ENCODE measurements at regions not wholly inside any gene's neighbourhood (a gene's known extent, or its start where the extent isn't known, plus 50 kb on each side); places are given as distances from the start of the nearest gene placed in this dataset.
"Not testable (repeated sequence)": the region's sequence is repeated elsewhere in the genome, so short reads cannot be mapped to it uniquely, and the experiment has no call there.

GRCh38 chr4:72671980-72672379 lies 103.0 kb upstream of the ADAMTS3 start:
- no peaks in the 10 kb centered on the region for H3K36me3 ChIP-seq (ENCODE audit: control insufficient read depth in 2 of 2, insufficient read depth in 2 of 2, low read length in 2 of 2)
- H3K9ac ChIP-seq (ENCODE audit: low read depth in 1 of 2, low read length in 2 of 2): no peak overlapping the region
- H3K4me3 ChIP-seq (ENCODE audit: low read length in 2 of 2): no peak overlapping the region
- no peak overlapping the region for H3K27ac ChIP-seq (ENCODE audit: low read depth in 2 of 2, low read length in 2 of 2)
- H3K9me3 ChIP-seq (ENCODE audit: control insufficient read depth in 2 of 2, low read length in 2 of 2): no peaks in the 10 kb centered on the region
- H3K27me3 ChIP-seq (ENCODE audit: control insufficient read depth in 2 of 2, insufficient read depth in 2 of 2, low read length in 2 of 2): no peaks in the 10 kb centered on the region
- H3K4me1 ChIP-seq (ENCODE audit: control insufficient read depth in 2 of 2, insufficient read depth in 2 of 2, low read length in 2 of 2): no peaks in the 10 kb centered on the region

GRCh38 chr4:72670521-72670920 lies 101.5 kb upstream of the ADAMTS3 start:
- Histone ChIP-seq H3K36me3 (ENCODE audit: control insufficient read depth in 2 of 2, insufficient read depth in 2 of 2, low read length in 2 of 2) (no peaks in the 10 kb centered on the region), H3K4me1 (ENCODE audit: control insufficient read depth in 2 of 2, insufficient read depth in 2 of 2, low read length in 2 of 2) (no peaks in the 10 kb centered on the region), H3K9ac (ENCODE audit: low read depth in 1 of 2, low read length in 2 of 2) (no peak overlapping the region), H3K4me3 (ENCODE audit: low read length in 2 of 2) (no peak overlapping the region), H3K27ac (ENCODE audit: low read depth in 2 of 2, low read length in 2 of 2) (no peak overlapping the region), H3K9me3 (ENCODE audit: control insufficient read depth in 2 of 2, low read length in 2 of 2) (no peaks in the 10 kb centered on the region), H3K27me3 (ENCODE audit: control insufficient read depth in 2 of 2, insufficient read depth in 2 of 2, low read length in 2 of 2) (no peaks in the 10 kb centered on the region)

DNA sequence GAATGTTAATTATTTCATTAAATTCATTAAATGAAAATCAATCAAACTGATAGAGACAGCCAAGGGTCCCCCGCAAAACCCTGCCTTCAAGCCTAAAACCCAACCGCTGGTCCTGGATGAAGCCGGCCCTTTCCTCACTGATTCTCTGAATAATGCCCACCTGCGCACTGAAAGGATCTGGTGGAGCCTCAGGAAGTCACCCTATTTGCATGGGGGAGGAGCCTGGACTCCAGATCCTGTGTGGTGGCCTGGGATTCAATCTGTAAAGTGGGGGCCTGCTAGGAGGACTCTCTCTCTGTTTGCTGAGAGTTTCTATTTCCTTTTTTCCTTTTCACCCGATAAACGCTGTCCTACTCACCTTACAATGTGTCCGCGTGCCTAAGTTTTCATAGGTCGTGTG lies 97.9 kb upstream of the ADAMTS3 start:
- Histone ChIP-seq H3K27ac (ENCODE audit: low read depth in 2 of 2, low read length in 2 of 2) (no peak overlapping the region), H3K27me3 (ENCODE audit: control insufficient read depth in 2 of 2, insufficient read depth in 2 of 2, low read length in 2 of 2) (no peaks in the 10 kb centered on the region), H3K36me3 (ENCODE audit: control insufficient read depth in 2 of 2, insufficient read depth in 2 of 2, low read length in 2 of 2) (no peaks in the 10 kb centered on the region), H3K4me1 (ENCODE audit: control insufficient read depth in 2 of 2, insufficient read depth in 2 of 2, low read length in 2 of 2) (no peaks in the 10 kb centered on the region), H3K9me3 (ENCODE audit: control insufficient read depth in 2 of 2, low read length in 2 of 2) (no peaks in the 10 kb centered on the region), H3K9ac (ENCODE audit: low read depth in 1 of 2, low read length in 2 of 2) (no peak overlapping the region), H3K4me3 (ENCODE audit: low read length in 2 of 2) (no peak overlapping the region)

- Histone ChIP-seq H3K9me3 (ENCODE audit: control insufficient read depth in 2 of 2, low read length in 2 of 2) (no peaks in the 10 kb centered on the region), H3K4me1 (ENCODE audit: control insufficient read depth in 2 of 2, insufficient read depth in 2 of 2, low read length in 2 of 2) (no peaks in the 10 kb centered on the region), H3K36me3 (ENCODE audit: control insufficient read depth in 2 of 2, insufficient read depth in 2 of 2, low read length in 2 of 2) (no peaks in the 10 kb centered on the region), H3K4me3 (ENCODE audit: low read length in 2 of 2) (no peak overlapping the region), H3K27ac (ENCODE audit: low read depth in 2 of 2, low read length in 2 of 2) (no peak overlapping the region), H3K27me3 (ENCODE audit: control insufficient read depth in 2 of 2, insufficient read depth in 2 of 2, low read length in 2 of 2) (no peaks in the 10 kb centered on the region), H3K9ac (ENCODE audit: low read depth in 1 of 2, low read length in 2 of 2) (no peak overlapping the region)
These were observed 96.3 kb upstream of the ADAMTS3 start for GRCh38 chr4:72665171-72665968.

DNA sequence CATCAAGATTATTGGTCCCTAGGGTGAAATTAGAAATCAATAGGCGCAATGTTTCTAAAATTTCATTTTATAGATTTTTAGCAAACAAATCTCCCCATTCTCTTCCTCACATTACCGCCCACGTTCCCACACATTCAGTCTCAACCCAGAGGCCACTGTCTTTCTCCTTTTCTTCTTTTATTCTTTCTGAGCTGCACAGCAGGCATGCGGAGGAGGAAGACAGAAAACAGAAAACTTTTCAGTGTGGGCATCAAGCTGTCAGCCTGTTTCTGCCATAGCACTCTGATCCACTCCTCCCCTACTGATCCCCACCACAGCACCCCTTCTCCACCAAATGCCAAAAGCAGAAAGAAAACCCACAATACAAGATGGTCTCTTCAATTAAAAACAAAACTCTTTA lies 94.8 kb upstream of the ADAMTS3 start:
- H3K4me3 ChIP-seq (ENCODE audit: low read length in 2 of 2): no peak overlapping the region
- no peak overlapping the region for H3K9ac ChIP-seq (ENCODE audit: low read depth in 1 of 2, low read length in 2 of 2)
- H3K4me1 ChIP-seq (ENCODE audit: control insufficient read depth in 2 of 2, insufficient read depth in 2 of 2, low read length in 2 of 2): no peaks in the 10 kb centered on the region
- H3K27ac ChIP-seq (ENCODE audit: low read depth in 2 of 2, low read length in 2 of 2): no peak overlapping the region
- H3K9me3 ChIP-seq (ENCODE audit: control insufficient read depth in 2 of 2, low read length in 2 of 2): no peaks in the 10 kb centered on the region
- H3K36me3 ChIP-seq (ENCODE audit: control insufficient read depth in 2 of 2, insufficient read depth in 2 of 2, low read length in 2 of 2): no peaks in the 10 kb centered on the region
- H3K27me3 ChIP-seq (ENCODE audit: control insufficient read depth in 2 of 2, insufficient read depth in 2 of 2, low read length in 2 of 2): no peaks in the 10 kb centered on the region

DNA sequence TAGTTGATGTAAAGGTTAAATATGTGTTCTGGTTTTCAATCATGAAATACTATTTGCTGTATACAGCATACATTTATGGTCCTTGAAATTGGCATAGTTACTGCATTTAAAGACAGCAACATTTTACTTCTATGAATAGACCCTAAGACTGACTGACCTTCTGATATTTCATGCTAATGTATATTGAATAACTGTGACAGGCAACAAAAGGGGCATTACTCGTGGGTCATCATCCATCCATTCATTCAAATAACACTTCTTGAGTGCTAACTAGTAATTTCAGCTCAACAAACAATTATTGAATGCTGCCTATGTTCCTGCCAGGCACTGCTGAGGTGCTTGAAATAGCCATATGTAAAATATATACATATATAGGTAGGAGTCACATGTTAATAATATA lies 92.8 kb upstream of the ADAMTS3 start:
- H3K36me3 ChIP-seq (ENCODE audit: control insufficient read depth in 2 of 2, insufficient read depth in 2 of 2, low read length in 2 of 2): no peaks in the 10 kb centered on the region

DNA sequence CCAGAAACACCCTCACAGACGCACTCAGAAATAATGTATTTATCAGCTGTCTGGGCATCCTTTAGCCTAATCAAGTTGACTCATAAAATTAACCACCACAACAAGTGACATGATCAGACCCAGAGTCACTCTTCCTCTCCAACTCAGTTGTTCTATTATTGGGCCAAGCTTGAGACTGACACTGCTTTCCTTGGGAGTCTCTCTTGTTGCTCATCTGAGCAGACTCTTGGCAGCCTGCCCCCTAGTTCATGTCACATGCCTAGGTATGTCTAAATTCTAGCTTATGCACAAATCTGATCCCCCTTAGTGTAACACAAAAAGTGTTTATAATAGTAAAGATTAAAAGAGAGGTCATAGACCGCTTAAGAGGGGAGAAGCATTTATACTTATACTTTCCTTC lies 72.6 kb upstream of the ADAMTS3 start:
- Histone ChIP-seq H3K27ac (ENCODE audit: low read depth in 2 of 2, low read length in 2 of 2) (no peak overlapping the region), H3K4me3 (ENCODE audit: low read length in 2 of 2) (no peak overlapping the region)

More for the DNA sequence above, 92.8 kb upstream of the ADAMTS3 start:
- no peaks in the 10 kb centered on the region for H3K4me1 ChIP-seq (ENCODE audit: control insufficient read depth in 2 of 2, insufficient read depth in 2 of 2, low read length in 2 of 2)
- no peak overlapping the region for H3K9ac ChIP-seq (ENCODE audit: low read depth in 1 of 2, low read length in 2 of 2)
- H3K4me3 ChIP-seq (ENCODE audit: low read length in 2 of 2): no peak overlapping the region
- H3K27me3 ChIP-seq (ENCODE audit: control insufficient read depth in 2 of 2, insufficient read depth in 2 of 2, low read length in 2 of 2): no peaks in the 10 kb centered on the region
- no peak overlapping the region for H3K27ac ChIP-seq (ENCODE audit: low read depth in 2 of 2, low read length in 2 of 2)
- no peaks in the 10 kb centered on the region for H3K9me3 ChIP-seq (ENCODE audit: control insufficient read depth in 2 of 2, low read length in 2 of 2)

GRCh38 chr4:72636866-72637265 lies 67.8 kb upstream of the ADAMTS3 start:
- not testable (repeated sequence) for H3K9ac ChIP-seq (ENCODE audit: low read depth in 1 of 2, low read length in 2 of 2); H3K9me3 ChIP-seq (ENCODE audit: control insufficient read depth in 2 of 2, low read length in 2 of 2); H3K4me1 ChIP-seq (ENCODE audit: control insufficient read depth in 2 of 2, insufficient read depth in 2 of 2, low read length in 2 of 2); H3K27ac ChIP-seq (ENCODE audit: low read depth in 2 of 2, low read length in 2 of 2); H3K27me3 ChIP-seq (ENCODE audit: control insufficient read depth in 2 of 2, insufficient read depth in 2 of 2, low read length in 2 of 2); H3K36me3 ChIP-seq (ENCODE audit: control insufficient read depth in 2 of 2, insufficient read depth in 2 of 2, low read length in 2 of 2); H3K4me3 ChIP-seq (ENCODE audit: low read length in 2 of 2)

More for the DNA sequence above, 72.6 kb upstream of the ADAMTS3 start:
- Histone ChIP-seq H3K4me1 (ENCODE audit: control insufficient read depth in 2 of 2, insufficient read depth in 2 of 2, low read length in 2 of 2) (no peaks in the 10 kb centered on the region), H3K9me3 (ENCODE audit: control insufficient read depth in 2 of 2, low read length in 2 of 2) (no peaks in the 10 kb centered on the region), H3K36me3 (ENCODE audit: control insufficient read depth in 2 of 2, insufficient read depth in 2 of 2, low read length in 2 of 2) (no peaks in the 10 kb centered on the region), H3K27me3 (ENCODE audit: control insufficient read depth in 2 of 2, insufficient read depth in 2 of 2, low read length in 2 of 2) (no peaks in the 10 kb centered on the region), H3K9ac (ENCODE audit: low read depth in 1 of 2, low read length in 2 of 2) (no peak overlapping the region)

DNA sequence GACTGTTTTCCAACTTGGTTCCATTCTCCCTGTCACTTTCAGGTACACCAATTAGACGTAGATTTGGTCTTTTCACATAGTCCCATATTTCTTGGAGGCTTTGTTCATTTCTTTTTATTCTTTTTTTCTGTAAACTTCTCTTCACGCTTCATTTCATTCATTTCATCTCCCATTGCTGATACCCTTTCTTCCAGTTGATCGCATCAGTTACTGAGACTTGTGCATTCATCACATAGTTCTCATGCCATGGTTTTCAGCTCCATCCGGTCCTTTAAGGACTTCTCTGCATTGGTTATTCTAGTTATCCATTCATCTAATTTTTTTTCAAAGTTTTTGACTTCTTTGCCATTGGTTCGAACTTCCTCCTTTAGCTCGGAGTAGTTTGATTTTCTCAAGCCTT lies 66.9 kb upstream of the ADAMTS3 start:
- not testable (repeated sequence) for H3K4me3 ChIP-seq (ENCODE audit: low read length in 2 of 2); H3K9me3 ChIP-seq (ENCODE audit: control insufficient read depth in 2 of 2, low read length in 2 of 2); H3K27me3 ChIP-seq (ENCODE audit: control insufficient read depth in 2 of 2, insufficient read depth in 2 of 2, low read length in 2 of 2); H3K4me1 ChIP-seq (ENCODE audit: control insufficient read depth in 2 of 2, insufficient read depth in 2 of 2, low read length in 2 of 2); H3K27ac ChIP-seq (ENCODE audit: low read depth in 2 of 2, low read length in 2 of 2); H3K9ac ChIP-seq (ENCODE audit: low read depth in 1 of 2, low read length in 2 of 2); H3K36me3 ChIP-seq (ENCODE audit: control insufficient read depth in 2 of 2, insufficient read depth in 2 of 2, low read length in 2 of 2)

- H3K4me3 ChIP-seq (ENCODE audit: low read length in 2 of 2): not testable (repeated sequence)
These were observed 63.2 kb upstream of the ADAMTS3 start for GRCh38 chr4:72632253-72632652.

More at GRCh38 chr4:72632253-72632652, 63.2 kb upstream of the ADAMTS3 start:
- not testable (repeated sequence) for H3K9me3 ChIP-seq (ENCODE audit: control insufficient read depth in 2 of 2, low read length in 2 of 2); H3K36me3 ChIP-seq (ENCODE audit: control insufficient read depth in 2 of 2, insufficient read depth in 2 of 2, low read length in 2 of 2); H3K27ac ChIP-seq (ENCODE audit: low read depth in 2 of 2, low read length in 2 of 2); H3K27me3 ChIP-seq (ENCODE audit: control insufficient read depth in 2 of 2, insufficient read depth in 2 of 2, low read length in 2 of 2); H3K9ac ChIP-seq (ENCODE audit: low read depth in 1 of 2, low read length in 2 of 2); H3K4me1 ChIP-seq (ENCODE audit: control insufficient read depth in 2 of 2, insufficient read depth in 2 of 2, low read length in 2 of 2)
